GM18519 (cell line): ENCODE measurements at regions not wholly inside any gene's neighbourhood (a gene's known extent, or its start where the extent isn't known, plus 50 kb on each side); places are given as distances from the start of the nearest gene placed in this dataset.
"Not testable (repeated sequence)": the region's sequence is repeated elsewhere in the genome, so short reads cannot be mapped to it uniquely, and the experiment has no call there.

Experiments
- ATAC-seq: cut with Tn5 transposase; IDR thresholded peaks from one replicate; pipeline ENCODE4 v1.9.1; 2021; ENCODE audit warnings: mild to moderate bottlenecking, moderate library complexity; ENCODE audit not compliant: unreplicated experiment, low FRiP score

DNA sequence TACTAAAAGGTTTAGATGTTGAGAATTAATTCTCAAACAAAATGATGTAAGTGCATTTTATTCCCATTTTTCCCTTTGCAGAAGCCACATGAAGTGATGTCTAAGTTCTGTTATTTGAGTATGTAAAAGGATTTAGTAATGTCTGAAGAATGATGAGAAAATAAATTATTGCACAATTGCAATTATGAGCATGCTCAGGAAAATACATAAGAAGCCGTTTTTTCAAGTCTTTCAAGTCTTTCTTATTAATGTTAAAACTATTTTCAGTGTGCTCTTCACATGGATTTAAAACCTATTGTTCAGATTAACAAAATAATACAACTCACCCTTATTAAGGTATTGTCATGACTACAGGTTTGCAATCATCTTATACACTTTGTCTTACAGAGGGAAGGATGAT lies 331.4 kb upstream of the NETO1 start:
- ATAC-seq = no peak

DNA sequence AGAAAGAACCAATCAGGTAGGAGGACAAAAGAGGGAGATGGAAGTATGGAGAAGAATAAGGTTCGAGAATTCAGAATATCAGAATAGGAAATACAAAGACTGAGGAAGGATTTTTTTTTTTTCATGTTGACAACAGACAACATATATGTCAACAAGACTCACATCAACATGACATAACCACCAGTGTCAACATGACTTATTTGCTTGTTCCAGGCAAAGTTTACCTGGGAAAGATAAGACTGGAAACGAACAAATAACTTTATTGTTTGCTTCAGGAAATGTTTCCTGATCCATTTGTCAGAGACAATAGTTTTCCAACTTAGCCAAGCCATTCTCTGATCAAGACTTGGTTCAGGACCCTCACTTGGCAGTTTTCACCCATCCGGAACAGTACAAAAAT lies 321.9 kb upstream of the NETO1 start:
- no peak for ATAC-seq

DNA sequence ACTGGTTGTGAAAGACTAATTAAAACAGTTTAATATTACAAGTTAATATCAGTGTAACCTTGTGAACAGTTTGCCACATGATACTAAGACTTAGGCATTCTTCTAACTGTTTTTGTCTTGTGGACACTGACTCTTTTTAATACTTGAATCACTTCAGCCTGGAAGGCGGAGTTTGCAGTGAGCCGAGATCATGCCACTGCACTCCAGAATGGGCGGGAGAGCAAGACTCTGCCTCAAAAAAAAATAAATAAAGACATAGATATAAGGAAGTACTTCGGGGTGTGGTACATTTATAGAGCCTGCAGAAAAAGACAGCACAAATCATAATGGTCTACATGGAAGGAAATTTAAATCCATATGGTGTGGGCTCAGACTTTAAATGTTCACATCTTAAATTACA lies 300.4 kb upstream of the NETO1 start:
- no peak for ATAC-seq

DNA sequence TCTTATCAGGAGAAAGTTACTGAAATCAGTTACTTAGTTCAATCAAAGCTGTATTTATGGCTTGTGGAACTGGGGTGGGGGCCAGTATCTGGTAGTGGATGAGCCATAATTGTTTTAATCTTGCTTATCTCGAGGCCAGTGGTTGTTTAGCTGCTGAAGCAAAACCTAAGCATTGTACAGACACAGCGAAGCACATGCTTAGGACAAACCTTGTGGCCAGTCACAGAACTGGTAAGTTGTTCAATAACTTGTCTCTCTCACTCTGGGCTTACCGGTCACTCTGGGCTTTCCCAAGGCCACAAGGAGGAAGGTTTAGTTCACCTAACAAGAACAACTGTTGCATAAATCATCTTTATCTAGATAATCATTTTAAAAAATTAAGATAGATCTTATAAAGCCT lies 296.6 kb upstream of the NETO1 start:
- ATAC-seq = no peak

DNA sequence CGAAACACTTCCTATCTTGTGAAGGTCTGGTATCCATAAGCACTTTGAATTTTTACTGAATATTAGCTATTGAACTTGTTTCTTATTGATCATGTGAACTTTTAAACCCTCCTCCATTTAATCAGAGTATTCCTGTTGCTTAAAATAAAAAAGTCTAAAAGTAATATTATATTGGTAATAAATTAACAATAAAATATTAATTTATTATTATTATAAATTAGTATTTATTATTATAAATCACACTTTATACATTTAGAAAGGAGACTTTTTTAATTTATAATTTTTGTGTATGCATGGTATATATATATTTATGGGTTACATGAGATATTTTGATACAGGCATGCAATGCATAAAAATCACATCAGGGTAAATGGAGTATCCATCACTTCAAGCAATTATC lies 295.4 kb upstream of the NETO1 start:
- no peak for ATAC-seq

DNA sequence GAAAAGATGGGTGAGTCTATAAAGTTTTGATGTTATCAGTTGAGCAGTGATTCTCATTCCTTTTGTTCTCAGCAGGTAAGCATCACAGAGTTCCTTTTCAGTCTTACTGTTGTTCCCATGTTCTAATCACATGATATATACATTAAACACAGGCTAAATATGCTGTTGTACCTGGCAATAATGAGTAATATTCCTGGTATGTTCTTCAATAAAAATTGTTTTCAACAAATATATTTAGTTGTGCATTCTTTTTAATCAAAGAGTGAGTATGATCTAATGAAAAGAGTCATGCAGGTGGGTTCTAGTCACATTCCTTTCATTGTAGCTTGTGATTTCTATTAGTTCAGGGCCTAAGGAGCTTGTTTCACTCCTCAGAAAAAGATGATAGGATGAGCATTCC lies 288.3 kb upstream of the NETO1 start:
- no peak for ATAC-seq

DNA sequence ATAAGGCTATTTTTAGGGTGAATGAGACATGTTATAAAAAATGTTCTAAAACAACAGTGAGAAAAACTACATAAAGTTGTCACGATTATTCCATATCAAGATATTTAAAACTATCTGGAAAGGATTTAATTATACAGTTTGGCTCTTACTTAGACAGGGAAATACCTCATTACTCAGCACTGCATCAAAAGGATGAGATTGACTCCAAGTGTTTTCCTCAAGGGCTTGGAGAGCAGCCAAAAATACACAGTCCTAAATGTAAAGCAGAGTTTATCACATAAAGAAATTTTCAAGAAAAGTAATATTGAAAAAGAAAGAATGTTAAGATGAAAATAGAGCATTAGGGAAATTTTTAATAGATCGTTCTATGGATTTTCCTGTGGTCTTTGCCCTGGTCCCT lies 285.5 kb upstream of the NETO1 start:
- no peak for ATAC-seq

DNA sequence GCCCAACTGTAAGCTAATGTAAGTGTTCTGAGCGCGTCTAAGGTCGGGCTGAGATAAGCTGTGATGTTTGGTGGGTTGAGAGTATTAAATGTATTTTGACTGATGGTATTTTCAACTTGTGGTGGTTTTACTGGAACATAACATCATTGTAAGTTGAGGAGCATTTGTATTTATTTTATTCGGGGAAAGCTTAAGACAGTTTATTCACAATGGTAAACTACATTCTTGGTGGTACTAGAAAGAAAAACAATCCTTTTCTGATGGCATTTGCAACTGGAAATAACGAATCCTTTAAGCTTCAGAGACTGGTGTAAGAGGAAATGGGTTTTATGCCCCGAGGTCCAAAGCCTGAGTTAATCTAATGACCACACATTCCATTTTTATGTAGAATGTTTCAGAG lies 283.3 kb upstream of the NETO1 start:
- no peak for ATAC-seq

DNA sequence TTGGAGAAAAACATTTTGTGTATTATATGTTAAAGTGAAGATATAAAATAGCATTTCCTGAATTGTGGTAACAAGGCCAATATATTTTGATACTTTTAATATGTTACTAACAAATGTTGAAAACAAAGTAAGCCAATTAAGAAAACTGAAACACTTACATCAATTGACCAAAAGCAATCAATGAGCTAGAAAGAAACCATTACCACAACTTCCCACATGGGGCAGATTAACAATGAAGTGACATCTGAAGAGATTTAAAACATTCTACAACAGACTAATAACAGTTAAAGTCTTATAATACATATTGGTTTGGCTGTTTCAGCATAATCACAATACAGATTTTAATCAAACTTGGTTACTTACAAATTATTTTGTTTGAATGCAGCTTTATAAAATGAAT lies 282.4 kb upstream of the NETO1 start:
- no peak for ATAC-seq

DNA sequence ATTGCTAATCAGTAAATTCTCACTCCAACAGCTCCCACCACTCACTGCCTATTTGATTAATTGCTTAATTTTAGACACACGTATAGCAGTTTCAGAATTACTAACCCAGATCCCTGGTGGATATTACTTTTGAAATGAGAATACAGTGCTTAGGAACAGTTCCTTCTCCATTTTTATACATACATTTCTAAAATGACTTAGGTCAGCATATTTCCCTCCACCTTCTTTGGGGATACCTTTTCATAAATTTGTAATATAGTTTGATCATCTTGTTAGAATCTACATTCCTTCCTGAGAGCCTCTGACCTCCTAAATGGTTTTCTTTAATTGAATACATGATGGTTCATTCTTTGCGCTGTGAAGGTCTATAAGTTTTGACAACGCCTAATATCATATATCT lies 279.8 kb upstream of the NETO1 start:
- ATAC-seq = no peak

DNA sequence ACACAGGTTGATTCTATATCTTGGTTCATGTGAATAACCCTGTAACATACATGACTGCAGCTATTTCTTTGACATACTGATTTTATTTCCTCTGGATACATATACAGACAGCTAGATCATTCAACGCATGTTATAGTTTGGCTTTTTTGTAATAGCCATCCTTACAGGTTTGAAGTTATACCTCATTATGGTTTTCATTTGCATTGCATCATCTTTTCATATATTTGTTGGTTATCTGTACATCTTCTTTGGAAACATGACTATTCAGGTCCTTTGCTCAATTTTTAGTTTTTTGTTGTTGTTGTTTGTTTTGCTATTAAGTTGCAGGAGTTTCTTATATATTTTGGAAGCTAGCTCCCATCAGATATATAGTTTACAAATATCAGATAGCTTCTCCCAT lies 276.2 kb upstream of the NETO1 start:
- ATAC-seq = no peak

DNA sequence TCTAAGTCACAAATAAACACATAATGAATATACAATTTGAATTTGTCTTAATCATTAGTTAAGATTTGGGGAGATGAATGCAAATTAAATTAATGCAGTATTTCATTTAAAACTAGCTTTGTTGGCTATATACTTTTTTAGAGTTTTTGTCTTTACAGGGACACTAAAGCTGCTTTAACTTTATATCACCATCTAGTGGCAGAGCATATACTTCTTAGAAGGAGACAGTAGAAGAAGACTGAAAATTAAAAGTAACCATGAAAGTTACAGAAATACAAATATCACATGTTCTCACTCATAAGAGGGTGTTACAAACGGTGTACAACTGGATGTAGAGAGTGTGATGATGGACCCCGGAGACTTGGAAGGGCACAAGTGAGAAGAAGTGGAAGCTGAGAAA lies 268.3 kb upstream of the NETO1 start:
- peak; percentile 59 for ATAC-seq

DNA sequence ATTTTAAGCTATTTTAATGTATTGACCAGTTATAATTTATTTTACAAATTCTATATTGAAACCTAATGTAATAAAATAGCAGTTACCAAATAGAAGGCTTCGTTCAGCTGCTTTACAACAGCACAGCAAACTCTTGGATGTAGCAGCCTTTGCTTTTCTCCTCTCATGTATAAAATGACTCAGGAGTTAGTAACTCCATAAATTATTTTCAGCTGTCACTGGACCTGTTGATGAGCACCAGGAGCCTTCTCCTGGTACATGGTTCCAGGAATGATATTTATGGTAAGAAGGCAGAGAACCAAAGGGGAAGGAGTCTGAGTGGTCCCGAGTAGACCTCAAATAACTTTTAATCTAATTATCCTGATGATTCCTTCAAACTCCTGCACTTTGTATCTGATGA lies 256.4 kb upstream of the NETO1 start:
- ATAC-seq = no peak

DNA sequence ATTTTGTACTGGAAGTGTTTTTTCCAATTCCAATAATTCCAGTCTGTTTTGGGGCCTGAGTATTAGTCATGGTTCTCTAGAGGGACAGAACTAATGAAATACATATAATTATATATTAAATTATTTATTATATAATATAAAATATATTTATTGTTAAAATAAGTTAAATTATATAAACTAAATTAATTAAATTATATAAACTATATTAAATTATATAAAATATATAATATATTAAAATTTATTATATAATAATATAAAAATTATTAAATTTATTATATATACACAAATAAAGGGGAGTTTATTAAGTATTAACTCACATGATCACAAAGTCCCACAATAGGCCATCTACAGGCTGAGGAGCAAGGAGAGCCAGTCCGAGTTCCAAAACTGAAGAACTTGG lies 253.4 kb upstream of the NETO1 start:
- ATAC-seq = no peak

DNA sequence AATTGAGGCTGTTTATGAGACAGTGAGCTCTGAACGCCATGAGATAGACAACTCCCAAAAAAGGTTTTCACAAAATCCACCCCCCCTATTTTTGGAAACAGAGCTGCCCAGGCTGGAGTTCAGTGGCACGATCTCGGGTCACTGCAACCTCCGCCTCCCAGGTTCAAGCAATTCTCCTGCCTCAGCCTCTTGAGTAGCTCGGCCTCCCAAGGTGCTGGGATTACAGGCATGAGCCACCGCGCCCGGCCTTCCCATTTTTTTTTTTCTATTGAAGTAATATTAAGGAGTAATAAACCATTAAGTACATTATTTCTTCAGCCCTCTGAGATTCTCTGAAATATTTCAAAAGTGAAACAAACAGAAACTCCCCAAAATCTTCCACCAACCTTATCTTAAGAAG lies 252.8 kb upstream of the NETO1 start:
- ATAC-seq = no peak

DNA sequence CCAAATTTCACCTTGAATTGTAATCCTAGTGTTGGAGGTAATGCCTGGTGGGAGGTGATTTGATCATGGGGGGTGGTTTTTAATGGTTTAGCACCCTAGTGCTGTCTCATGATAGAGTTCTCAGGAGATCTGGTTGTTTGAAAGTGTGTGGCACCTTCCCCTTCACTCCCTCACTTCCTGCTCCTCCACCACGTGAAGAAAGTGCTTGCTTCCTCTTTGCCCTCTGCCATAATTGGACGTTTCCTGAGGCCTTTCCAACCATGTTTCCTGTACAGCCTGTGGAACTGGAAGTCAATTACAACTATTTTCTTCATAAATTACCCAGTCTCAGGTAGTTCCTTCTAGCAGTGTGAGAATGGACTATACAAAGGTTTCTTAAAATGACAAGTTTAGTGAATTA lies 251.8 kb upstream of the NETO1 start:
- ATAC-seq = no peak

DNA sequence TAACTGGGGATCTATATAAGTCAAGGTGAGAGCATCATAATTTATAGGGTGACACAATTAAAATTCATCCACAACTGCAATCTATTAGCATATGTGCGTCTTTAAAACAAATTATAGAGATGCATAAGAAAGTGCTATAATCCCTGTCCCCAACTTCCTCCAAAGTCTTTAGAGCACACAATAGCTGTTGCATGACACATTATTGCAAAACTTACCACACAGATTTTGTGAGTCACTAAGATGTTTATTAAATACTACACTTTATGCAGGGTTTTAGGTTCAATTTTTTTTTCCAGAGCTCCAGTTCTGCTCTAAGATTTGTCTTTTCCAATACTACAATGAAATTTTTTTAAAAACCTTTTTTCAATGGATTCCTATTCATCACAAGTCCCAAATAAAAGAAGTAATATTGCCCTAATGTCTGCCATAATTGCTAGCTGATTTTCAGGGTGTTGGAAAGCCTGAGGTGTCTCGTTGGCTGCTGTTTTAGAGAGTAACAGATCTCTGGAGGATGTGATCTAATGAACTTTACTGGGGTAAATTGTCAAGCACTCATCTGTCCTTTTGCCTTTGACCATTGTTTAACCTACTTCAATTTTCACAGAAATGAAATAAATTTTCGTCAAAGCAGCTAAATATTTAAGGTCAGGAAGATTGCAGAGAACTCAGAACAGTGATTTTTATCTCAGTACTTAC lies 250.5 kb upstream of the NETO1 start:
- ATAC-seq = no peak

DNA sequence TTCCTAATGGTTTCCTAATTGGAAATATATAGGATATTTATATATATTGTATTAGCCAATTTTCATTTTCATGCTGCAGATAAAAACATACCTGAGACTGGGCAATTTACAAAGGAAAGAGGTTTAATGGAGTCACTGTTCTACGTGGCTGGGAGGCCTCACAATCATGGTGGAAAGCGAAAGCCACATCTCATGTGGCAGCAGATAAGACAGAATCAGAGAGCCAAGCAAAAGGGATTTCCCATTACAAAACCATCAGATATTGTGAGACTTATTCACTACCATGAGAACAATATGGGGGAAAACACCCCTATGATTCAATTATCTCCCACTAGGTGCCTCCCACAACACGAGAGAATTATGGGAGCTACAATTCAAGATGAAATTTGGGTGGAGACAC lies 242.5 kb upstream of the NETO1 start:
- no peak for ATAC-seq

DNA sequence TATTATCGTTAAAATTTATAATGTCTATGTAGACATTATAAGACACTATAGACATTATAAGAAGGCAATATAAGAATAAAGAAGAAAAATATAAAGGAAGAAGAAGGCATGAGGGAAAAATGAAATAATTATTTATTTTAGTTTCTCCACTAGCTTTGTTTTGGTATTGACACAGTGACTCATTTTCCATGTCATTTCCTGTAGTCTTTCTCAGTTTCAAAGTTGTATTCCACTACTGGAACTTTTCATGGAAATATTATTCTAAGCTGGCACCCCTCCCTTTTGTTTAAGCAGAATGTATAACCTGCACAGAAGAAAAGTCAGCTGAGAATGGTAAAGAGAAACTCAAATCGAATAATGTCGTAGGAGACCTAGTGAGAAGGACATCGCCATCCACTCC lies 234.2 kb upstream of the NETO1 start:
- ATAC-seq = no peak

DNA sequence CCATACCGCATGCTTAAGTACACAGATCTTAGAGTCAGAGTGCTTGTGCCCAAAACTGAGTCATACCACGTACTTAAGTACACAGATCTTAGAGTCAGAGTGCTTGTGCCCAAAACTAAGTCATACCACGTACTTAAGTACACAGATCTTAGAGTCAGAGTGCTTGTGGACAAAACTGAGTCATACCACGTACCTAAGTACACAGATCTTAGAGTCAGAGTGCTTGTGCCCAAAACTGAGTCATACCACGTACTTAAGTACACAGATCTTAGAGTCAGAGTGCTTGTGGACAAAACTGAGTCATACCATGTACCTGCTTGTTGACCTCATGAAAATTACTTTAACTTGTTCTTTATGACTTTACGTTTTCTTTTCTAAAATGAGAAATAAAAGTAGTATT lies 233.7 kb upstream of the NETO1 start:
- ATAC-seq = not testable (repeated sequence)

DNA sequence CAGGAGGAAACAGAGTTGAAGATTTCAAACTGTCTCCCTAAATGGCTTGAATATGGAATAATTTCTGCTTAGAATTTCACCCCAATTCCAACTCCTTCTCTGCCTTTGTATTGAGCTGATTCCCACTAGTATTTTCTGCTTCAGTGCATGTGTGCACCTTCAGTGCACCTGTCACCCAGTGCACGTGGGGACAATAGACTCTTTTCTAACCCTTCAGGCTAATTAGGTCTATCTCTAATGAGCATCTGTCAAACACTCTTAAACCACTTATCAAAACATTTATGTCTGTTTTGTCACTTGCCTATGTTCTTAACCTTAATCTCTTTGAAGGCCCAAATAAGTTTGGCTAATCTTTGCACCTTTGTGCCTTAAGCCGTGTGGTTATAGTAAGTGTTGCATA lies 232.0 kb upstream of the NETO1 start:
- no peak for ATAC-seq

DNA sequence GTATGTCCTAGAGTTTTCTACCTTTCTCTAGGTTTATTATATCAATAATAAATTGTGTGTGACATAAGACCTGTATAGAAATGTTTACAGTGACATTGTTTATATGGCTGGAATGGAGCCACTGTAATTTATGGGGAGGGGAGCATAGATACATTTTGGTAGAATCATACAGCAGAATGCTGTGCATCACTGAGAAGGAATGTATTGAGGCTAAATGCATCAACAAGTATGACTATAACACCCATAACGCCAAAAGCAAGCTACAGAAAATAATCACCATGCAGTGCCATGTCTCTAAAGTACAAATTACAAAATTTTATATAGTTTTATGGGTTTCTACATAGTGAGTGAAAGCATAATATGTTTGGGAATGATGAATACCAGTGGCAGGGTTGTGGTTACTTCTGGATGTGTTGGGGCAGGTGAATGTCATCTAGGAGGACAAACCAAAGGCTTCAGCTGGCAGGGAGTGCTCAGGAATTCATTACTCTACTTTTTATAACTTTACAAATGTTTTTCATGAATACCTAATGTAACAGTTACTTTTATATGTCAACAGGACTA lies 226.0 kb upstream of the NETO1 start:
- no peak for ATAC-seq

DNA sequence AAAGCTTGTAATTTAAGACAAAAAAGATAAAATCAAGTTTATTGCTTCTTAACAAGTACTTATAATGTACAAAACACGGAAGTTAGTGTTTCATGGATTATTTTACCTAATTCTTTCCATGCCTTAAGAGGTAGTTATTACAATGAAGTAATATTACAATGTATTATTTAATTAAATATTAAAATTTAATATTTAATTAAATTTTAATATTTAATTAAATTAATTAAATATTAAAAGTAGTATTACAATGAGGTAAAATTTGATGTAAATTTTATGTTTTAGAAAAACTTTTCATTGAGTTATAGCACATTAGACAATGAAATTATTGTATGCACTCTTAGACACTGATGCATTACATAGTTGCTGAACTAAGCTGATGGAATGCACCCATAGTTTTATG lies 220.7 kb upstream of the NETO1 start:
- ATAC-seq = no peak
